Esophagus muscularis mucosa (tissue), 4 donors: ENCODE measurements at regions not wholly inside any gene's neighbourhood (a gene's known extent, or its start where the extent isn't known, plus 50 kb on each side); places are given as distances from the start of the nearest gene placed in this dataset.

Experiments used
- EP300 ChIP-seq: sonication (generic); formaldehyde crosslinking; IDR thresholded peaks from one replicate; pipeline ENCODE4 v1.6.1; 2017; ENCODE audit warnings: antibody characterized with exemption
- POLR2AphosphoS5 ChIP-seq, 2 donors: sonication (generic); formaldehyde crosslinking; IDR thresholded peaks; one replicate each; pipeline ENCODE4 v1.6.1; 2017; ENCODE audit warnings: antibody characterized with exemption in 2 of 2
- TF ChIP-seq, protein P1 (sequence below), 3 experiments: fragments of 200-600 bp in 2 of 3; fragments of 450-650 bp in 1 of 3; sonication (generic) in 2 of 3; IDR thresholded peaks; one replicate each; pipeline ENCODE4 v1.5.1; 2017 to 2019; ENCODE audit warnings: antibody characterized with exemption in 3 of 3, mild to moderate bottlenecking in 2 of 3, moderate library complexity in 1 of 3

DNA sequence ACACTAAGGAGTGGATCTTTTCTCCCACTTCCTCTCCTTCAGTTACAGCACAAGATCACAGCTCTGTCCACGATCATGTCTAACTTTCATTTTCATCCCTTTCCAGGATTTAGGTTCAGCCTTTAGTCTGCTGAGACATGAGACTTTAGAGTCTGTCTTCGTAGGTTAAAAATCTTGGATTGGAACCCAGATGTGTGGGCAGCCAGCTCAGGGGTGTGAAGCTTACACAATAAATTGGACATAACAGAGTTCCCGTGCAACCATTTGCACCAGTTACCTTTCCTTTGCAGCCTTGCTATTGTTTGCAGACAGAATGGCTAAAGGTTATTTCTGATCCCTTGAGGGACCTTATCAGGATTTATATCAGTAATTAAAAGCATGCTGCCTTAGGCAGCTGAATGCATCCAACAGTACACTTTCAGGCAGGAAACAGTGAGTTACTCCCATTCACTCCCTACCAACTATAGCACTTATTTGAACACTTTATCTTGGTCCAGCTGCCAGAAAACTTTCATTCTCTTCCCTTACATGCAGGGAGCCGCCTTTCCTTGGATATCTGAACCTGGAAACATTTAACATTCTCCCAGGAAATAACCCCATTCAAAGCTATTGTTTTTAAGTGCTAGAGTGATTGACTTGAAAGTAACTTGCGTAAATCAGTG is 87.3 kb downstream of the TMEM100 start:
- TF ChIP-seq EP300 (no peak), POLR2AphosphoS5 (IDR thresholded peaks at IDR 0.05) (no peak)
- TF ChIP-seq, protein P1, sequence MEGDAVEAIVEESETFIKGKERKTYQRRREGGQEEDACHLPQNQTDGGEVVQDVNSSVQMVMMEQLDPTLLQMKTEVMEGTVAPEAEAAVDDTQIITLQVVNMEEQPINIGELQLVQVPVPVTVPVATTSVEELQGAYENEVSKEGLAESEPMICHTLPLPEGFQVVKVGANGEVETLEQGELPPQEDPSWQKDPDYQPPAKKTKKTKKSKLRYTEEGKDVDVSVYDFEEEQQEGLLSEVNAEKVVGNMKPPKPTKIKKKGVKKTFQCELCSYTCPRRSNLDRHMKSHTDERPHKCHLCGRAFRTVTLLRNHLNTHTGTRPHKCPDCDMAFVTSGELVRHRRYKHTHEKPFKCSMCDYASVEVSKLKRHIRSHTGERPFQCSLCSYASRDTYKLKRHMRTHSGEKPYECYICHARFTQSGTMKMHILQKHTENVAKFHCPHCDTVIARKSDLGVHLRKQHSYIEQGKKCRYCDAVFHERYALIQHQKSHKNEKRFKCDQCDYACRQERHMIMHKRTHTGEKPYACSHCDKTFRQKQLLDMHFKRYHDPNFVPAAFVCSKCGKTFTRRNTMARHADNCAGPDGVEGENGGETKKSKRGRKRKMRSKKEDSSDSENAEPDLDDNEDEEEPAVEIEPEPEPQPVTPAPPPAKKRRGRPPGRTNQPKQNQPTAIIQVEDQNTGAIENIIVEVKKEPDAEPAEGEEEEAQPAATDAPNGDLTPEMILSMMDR (IDR thresholded peaks at IDR 0.05): no peak
